KMS-11 (cell line): ENCODE measurements at regions not wholly inside any gene's neighbourhood (a gene's known extent, or its start where the extent isn't known, plus 50 kb on each side); places are given as distances from the start of the nearest gene placed in this dataset.

ENCODE experiments used
- H2AFZ ChIP-seq: fragments of 200-600 bp; sonication (generic); 2 replicates; pipeline ENCODE4 v1.6.1; 2016; ENCODE audit warnings: antibody characterized with exemption, mixed run types, low read depth
- H3K27ac ChIP-seq: fragments of 200-600 bp; sonication (generic); 2 replicates; pipeline ENCODE4 v1.6.1; 2016; ENCODE audit warnings: mild to moderate bottlenecking, mixed run types
- H3K27me3 ChIP-seq: fragments of 200-600 bp; sonication (generic); 2 replicates; pipeline ENCODE4 v1.6.1; 2017; ENCODE audit warnings: mild to moderate bottlenecking, low read depth, mixed run types, moderate library complexity; ENCODE audit not compliant: insufficient read depth
- H3K36me3 ChIP-seq: fragments of 200-600 bp; sonication (generic); 2 replicates; pipeline ENCODE4 v1.6.1; 2017; ENCODE audit warnings: mild to moderate bottlenecking, mixed run types; ENCODE audit not compliant: insufficient read depth
- H3K4me1 ChIP-seq: fragments of 200-600 bp; sonication (generic); 2 replicates; pipeline ENCODE4 v1.6.1; 2016; ENCODE audit warnings: mild to moderate bottlenecking, low read depth, mixed run types; ENCODE audit not compliant: poor library complexity, severe bottlenecking
- H3K4me2 ChIP-seq: fragments of 200-600 bp; sonication (generic); 2 replicates; pipeline ENCODE4 v1.7.0; 2016; ENCODE audit warnings: mild to moderate bottlenecking, mixed run types
- H3K4me3 ChIP-seq: fragments of 200-600 bp; sonication (generic); IDR thresholded peaks from 2 replicates; pipeline ENCODE4 v1.6.1; 2017; ENCODE audit warnings: low read depth, low read length, mixed read lengths; ENCODE audit not compliant: insufficient read depth
- H3K79me2 ChIP-seq: fragments of 200-600 bp; sonication (generic); 2 replicates; pipeline ENCODE4 v1.6.1; 2016; ENCODE audit warnings: low read depth, mixed run types; ENCODE audit not compliant: insufficient read depth
- H3K9ac ChIP-seq: fragments of 200-600 bp; sonication (generic); 2 replicates; pipeline ENCODE4 v1.6.1; 2016; ENCODE audit warnings: mild to moderate bottlenecking, mixed run types
- H4K20me1 ChIP-seq: fragments of 200-600 bp; sonication (generic); 2 replicates; pipeline ENCODE4 v1.6.1; 2016; ENCODE audit warnings: mild to moderate bottlenecking, mixed run types; ENCODE audit not compliant: insufficient read depth
- CTCF ChIP-seq: fragments of 200-600 bp; sonication (generic); conservative IDR thresholded peaks from 2 replicates; pipeline ENCODE4 v1.6.1; 2017; ENCODE audit warnings: low read depth, mild to moderate bottlenecking, antibody characterized with exemption, low read length, moderate library complexity, mixed read lengths

GRCh38 chr11:103596315-103596714 lies 440.1 kb upstream of the DDI1 start:
- Histone ChIP-seq H3K36me3 (no peaks in the 10 kb centered on the region), H3K27me3 (no peaks in the 10 kb centered on the region), H3K9ac (no peak overlapping the region), H3K4me1 (no peaks in the 10 kb centered on the region), H4K20me1 (no peaks in the 10 kb centered on the region), H3K79me2 (no peaks in the 10 kb centered on the region), H3K27ac (no peak overlapping the region), H2AFZ (no peak overlapping the region), H3K4me2 (no peak overlapping the region), H3K4me3 (no peak overlapping the region)
- TF ChIP-seq CTCF, result no peak

- Histone ChIP-seq H3K36me3 (no peaks in the 10 kb centered on the region), H3K79me2 (no peaks in the 10 kb centered on the region), H3K4me1 (no peaks in the 10 kb centered on the region), H2AFZ (no peak overlapping the region), H3K27ac (no peak overlapping the region), H3K27me3 (no peaks in the 10 kb centered on the region), H3K9ac (no peak overlapping the region), H3K4me3 (no peak overlapping the region), H3K4me2 (no peak overlapping the region), H4K20me1 (no peaks in the 10 kb centered on the region)
- peak; percentile 75 for TF ChIP-seq CTCF
These were observed 435.1 kb upstream of the DDI1 start for GRCh38 chr11:103601225-103601846.

GRCh38 chr11:103602840-103603239 lies 433.6 kb upstream of the DDI1 start:
- Histone ChIP-seq H3K4me1 (no peaks in the 10 kb centered on the region), H3K79me2 (no peaks in the 10 kb centered on the region), H3K9ac (no peak overlapping the region), H3K27me3 (no peaks in the 10 kb centered on the region), H3K4me2 (no peak overlapping the region), H3K4me3 (no peak overlapping the region), H2AFZ (no peak overlapping the region), H4K20me1 (no peaks in the 10 kb centered on the region), H3K36me3 (no peaks in the 10 kb centered on the region), H3K27ac (no peak overlapping the region)
- no peak for TF ChIP-seq CTCF

GRCh38 chr11:103604310-103604709 lies 432.1 kb upstream of the DDI1 start:
- Histone ChIP-seq H3K4me2 (no peak overlapping the region), H3K4me1 (no peaks in the 10 kb centered on the region), H3K27me3 (no peaks in the 10 kb centered on the region), H3K36me3 (no peaks in the 10 kb centered on the region), H3K79me2 (no peaks in the 10 kb centered on the region), H3K4me3 (no peak overlapping the region), H2AFZ (no peak overlapping the region), H4K20me1 (no peaks in the 10 kb centered on the region), H3K27ac (no peak overlapping the region), H3K9ac (no peak overlapping the region)
- no peak for TF ChIP-seq CTCF
